ENCODE measurements at regions not wholly inside any gene's neighbourhood (a gene's known extent, or its start where the extent isn't known, plus 50 kb on each side); places are given as distances from the start of the nearest gene placed in this dataset.

GRCh38 chr7:155207326-155208002, 90.2 kb upstream of the INSIG1 start:
- TF ChIP-seq EZH2 (IDR thresholded peaks at IDR 0.05; ENCODE audit: low read depth): no peak
- TF ChIP-seq CTCF (conservative IDR thresholded peaks at IDR 0.05): no peak
- Histone ChIP-seq H4K20me1 (ENCODE audit: insufficient read depth) (no peaks in the 10 kb centered on the region), H3K4me3 (no peak overlapping the region), H3K9me3 (ENCODE audit: insufficient read depth, low read depth) (no peaks in the 10 kb centered on the region), H3F3A (ENCODE audit: insufficient read depth, low read depth) (peaks cover 23% of the 10 kb centered on the region), H3K36me3 (ENCODE audit: low read depth) (no peaks in the 10 kb centered on the region), H3K79me2 (ENCODE audit: low read depth) (no peaks in the 10 kb centered on the region), H3K4me1 (replicated peaks; ENCODE audit: insufficient read depth) (peaks cover 50% of the 10 kb centered on the region), H2AFZ (no peak overlapping the region), H3K27me3 (ENCODE audit: insufficient read depth, low read depth) (no peaks in the 10 kb centered on the region), H3K4me2 (no peak overlapping the region), H3K27ac (no peak overlapping the region), H3K9me2 (ENCODE audit: insufficient read depth) (no peaks in the 10 kb centered on the region)
- POLR2A ChIA-PET (ENCODE audit: unreplicated experiment): no interaction called here
- no TSS peak for BruUV-seq (replicated peaks)
- DNase-seq: no peak
- intact Hi-C loops (cut with micrococcal nuclease; ENCODE audit: unreplicated experiment): loop anchor here (5.0 kb wide), 1 partner anchor 205 kb away; the partner anchor contains the start of gene PAXIP1
- CTCF ChIA-PET: no interaction called here

GRCh38 chr7:155208681-155209477, 88.8 kb upstream of the INSIG1 start:
- peak overlapping the region; percentile 39; the same call in 1 of the 2 replicates for H2AFZ ChIP-seq

More at GRCh38 chr7:155208681-155209477, 88.8 kb upstream of the INSIG1 start:
- POLR2A ChIA-PET (ENCODE audit: unreplicated experiment): no interaction called here
- Histone ChIP-seq H4K20me1 (ENCODE audit: insufficient read depth) (no peaks in the 10 kb centered on the region), H3K4me1 (replicated peaks; ENCODE audit: insufficient read depth) (peaks cover 55% of the 10 kb centered on the region), H3F3A (ENCODE audit: insufficient read depth, low read depth) (peaks cover 26% of the 10 kb centered on the region), H3K36me3 (ENCODE audit: low read depth) (no peaks in the 10 kb centered on the region), H3K9me2 (ENCODE audit: insufficient read depth) (no peaks in the 10 kb centered on the region), H3K27ac (0 out of 2 replicates have a peak overlapping the region, but pooled peaks have one; percentile 13), H3K79me2 (ENCODE audit: low read depth) (no peaks in the 10 kb centered on the region), H3K4me2 (peak overlapping the region; percentile 63), H3K4me3 (peak overlapping the region; percentile 17; the same call in 1 of the 2 replicates), H3K27me3 (ENCODE audit: insufficient read depth, low read depth) (no peaks in the 10 kb centered on the region), H3K9me3 (ENCODE audit: insufficient read depth, low read depth) (no peaks in the 10 kb centered on the region)
- peak; percentile 62 to 73 for DNase-seq
- TF ChIP-seq EZH2 (IDR thresholded peaks at IDR 0.05; ENCODE audit: low read depth): no peak
- no peak for TF ChIP-seq CTCF (conservative IDR thresholded peaks at IDR 0.05)
- intact Hi-C loops (cut with micrococcal nuclease; ENCODE audit: unreplicated experiment): loop anchor here (1.0 to 5.0 kb wide), 2 partner anchors 88 to 207 kb away; partner anchors contain the start of genes INSIG1 and PAXIP1
- CTCF ChIA-PET: no interaction called here
- no TSS peak for BruUV-seq (replicated peaks)
